Activated CD4-positive, alpha-beta T cell treated with anti-CD3 and anti-CD28 coated beads, Interleukin-2, amount 50 U/mL, for 4 hours (primary cell): ENCODE measurements at regions not wholly inside any gene's neighbourhood (a gene's known extent, or its start where the extent isn't known, plus 50 kb on each side); places are given as distances from the start of the nearest gene placed in this dataset.

Experiments used
- DNase-seq, 2 experiments: peaks; one replicate each; pipeline ENCODE4 v3.0.0-alpha.2; 2020

- DNase-seq: no peak
Observed at GRCh38 chr2:7476371-7476770, 559.2 kb downstream of the RNF144A start.

GRCh38 chr2:7479603-7480002, 562.4 kb downstream of the RNF144A start:
- no peak for DNase-seq

- DNase-seq: no peak
Observed at GRCh38 chr2:7480431-7480830, 563.2 kb downstream of the RNF144A start.

- DNase-seq: no peak
Observed at GRCh38 chr2:7490672-7491071, 573.5 kb downstream of the RNF144A start.

- no peak for DNase-seq
Observed at GRCh38 chr2:7492719-7493118, 575.5 kb downstream of the RNF144A start.

- DNase-seq: no peak
Observed at GRCh38 chr2:7497178-7497577, 580.0 kb downstream of the RNF144A start.

GRCh38 chr2:7499018-7499417, 581.8 kb downstream of the RNF144A start:
- DNase-seq: no peak

- no peak for DNase-seq
Observed at GRCh38 chr2:7502336-7502735, 585.1 kb downstream of the RNF144A start.

- no peak for DNase-seq
Observed at GRCh38 chr2:7508296-7508943, 591.2 kb downstream of the RNF144A start.

GRCh38 chr2:7510353-7510752, 593.1 kb downstream of the RNF144A start:
- no peak for DNase-seq

GRCh38 chr2:7513834-7514233, 596.6 kb downstream of the RNF144A start:
- no peak for DNase-seq

- DNase-seq: no peak
Observed at GRCh38 chr2:7515327-7515726, 598.1 kb downstream of the RNF144A start.

GRCh38 chr2:7516484-7517063, 599.4 kb downstream of the RNF144A start:
- no peak for DNase-seq

- no peak for DNase-seq
Observed at GRCh38 chr2:7517088-7517487, 599.9 kb downstream of the RNF144A start.

GRCh38 chr2:7517851-7518250, 600.6 kb downstream of the RNF144A start:
- no peak for DNase-seq

- DNase-seq: no peak
Observed at GRCh38 chr2:7523481-7524120, 606.4 kb downstream of the RNF144A start.

GRCh38 chr2:7524195-7524594, 607.0 kb downstream of the RNF144A start:
- DNase-seq: no peak

GRCh38 chr2:7525746-7526145, 608.5 kb downstream of the RNF144A start:
- DNase-seq: no peak

GRCh38 chr2:7527165-7527722, 610.0 kb downstream of the RNF144A start:
- no peak for DNase-seq

GRCh38 chr2:7530001-7530400, 612.8 kb downstream of the RNF144A start:
- no peak for DNase-seq

GRCh38 chr2:7539077-7539476, 621.9 kb downstream of the RNF144A start:
- DNase-seq: no peak

- DNase-seq: no peak
Observed at GRCh38 chr2:7539760-7540159, 622.5 kb downstream of the RNF144A start.

GRCh38 chr2:7552825-7553570, 635.8 kb downstream of the RNF144A start:
- DNase-seq: no peak
